Liver (tissue), 7 donors: ENCODE measurements at regions not wholly inside any gene's neighbourhood (a gene's known extent, or its start where the extent isn't known, plus 50 kb on each side); places are given as distances from the start of the nearest gene placed in this dataset.

Experiments
- DNase-seq: peaks from one replicate; pipeline ENCODE4 v3.0.0-alpha.2; 2017; ENCODE audit warnings: low spot score
- H3K27ac ChIP-seq, 2 donors: one replicate each; pipeline ENCODE4 v1.7.0; 2013; ENCODE audit warnings: inconsistent platforms in 2 of 2, low read length in 2 of 2, control low read depth in 1 of 2, low read depth in 1 of 2, mild to moderate bottlenecking in 1 of 2
- H3K27me3 ChIP-seq, 4 donors: one replicate each; pipeline versions ENCODE4 v1.6.1 to v1.7.0; 2013; ENCODE audit warnings: low read length in 3 of 4, inconsistent platforms in 1 of 4, mild to moderate bottlenecking in 1 of 4, moderate library complexity in 1 of 4; ENCODE audit not compliant: control insufficient read depth in 4 of 4, insufficient read depth in 4 of 4
- H3K36me3 ChIP-seq, 4 donors: one replicate each; pipeline versions ENCODE4 v1.6.1 to v1.7.0; 2013; ENCODE audit warnings: low read length in 3 of 4, mild to moderate bottlenecking in 3 of 4, low read depth in 1 of 4, moderate library complexity in 1 of 4; ENCODE audit not compliant: control insufficient read depth in 4 of 4, insufficient read depth in 3 of 4
- H3K4me1 ChIP-seq, 4 donors: one replicate each; pipeline versions ENCODE4 v1.6.1 to v1.7.0; 2013; ENCODE audit warnings: low read length in 3 of 4, mild to moderate bottlenecking in 3 of 4, moderate library complexity in 1 of 4; ENCODE audit not compliant: control insufficient read depth in 4 of 4, insufficient read depth in 4 of 4
- H3K4me3 ChIP-seq, 3 donors: one replicate each; pipeline versions ENCODE4 v1.6.1 to v1.7.0; 2013; ENCODE audit warnings: low read length in 3 of 3, control low read depth in 1 of 3, low read depth in 1 of 3, mild to moderate bottlenecking in 1 of 3
- H3K9ac ChIP-seq, 2 donors: one replicate each; pipeline ENCODE4 v1.7.0; 2013; ENCODE audit warnings: low read length in 2 of 2, mild to moderate bottlenecking in 2 of 2, moderate library complexity in 2 of 2, control low read depth in 1 of 2, low read depth in 1 of 2
- H3K9me3 ChIP-seq, 4 donors: one replicate each; pipeline versions ENCODE4 v1.6.1 to v1.7.0; 2013; ENCODE audit warnings: low read length in 3 of 4; ENCODE audit not compliant: control insufficient read depth in 4 of 4
- ATF3 ChIP-seq: IDR thresholded peaks from 2 replicates; pipeline ENCODE4 v1.6.1; 2016; ENCODE audit warnings: antibody characterized with exemption
- EGR1 ChIP-seq, 2 donors: IDR thresholded peaks; 2 replicates each; pipeline ENCODE4 v1.6.1; 2016 to 2018; ENCODE audit warnings: antibody characterized with exemption in 2 of 2, low read depth in 2 of 2
- FOXA1 ChIP-seq: IDR thresholded peaks from 2 replicates; pipeline ENCODE4 v1.6.1; 2016; ENCODE audit warnings: antibody characterized with exemption
- FOXA2 ChIP-seq: IDR thresholded peaks from 2 replicates; pipeline ENCODE4 v1.6.1; 2016; ENCODE audit warnings: antibody characterized with exemption
- GABPA ChIP-seq, 2 donors: IDR thresholded peaks in 1 of 2; conservative IDR thresholded peaks in 1 of 2; 2 replicates each; pipeline ENCODE4 v1.6.1; 2016; ENCODE audit warnings: antibody characterized with exemption in 2 of 2, mild to moderate bottlenecking in 1 of 2, moderate library complexity in 1 of 2
- HNF4A ChIP-seq, 2 donors: conservative IDR thresholded peaks; 2 replicates each; pipeline ENCODE4 v1.6.1; 2016; ENCODE audit warnings: antibody characterized with exemption in 2 of 2, mild to moderate bottlenecking in 2 of 2
- HNF4G ChIP-seq: IDR thresholded peaks from 2 replicates; pipeline ENCODE4 v1.6.1; 2016; ENCODE audit warnings: antibody characterized with exemption
- JUND ChIP-seq, 2 donors: IDR thresholded peaks; 2 replicates each; pipeline ENCODE4 v1.6.1; 2016; ENCODE audit warnings: antibody characterized with exemption in 2 of 2
- MAX ChIP-seq: IDR thresholded peaks from 2 replicates; pipeline ENCODE4 v1.6.1; 2016; ENCODE audit warnings: antibody characterized with exemption
- NR2F2 ChIP-seq: IDR thresholded peaks from 2 replicates; pipeline ENCODE4 v1.6.1; 2016; ENCODE audit warnings: antibody characterized with exemption
- RAD21 ChIP-seq, 2 donors: IDR thresholded peaks; 2 replicates each; pipeline ENCODE4 v1.6.1; 2016; ENCODE audit warnings: antibody characterized with exemption in 2 of 2, mild to moderate bottlenecking in 2 of 2
- REST ChIP-seq: IDR thresholded peaks from 2 replicates; pipeline ENCODE4 v1.6.1; 2016; ENCODE audit warnings: antibody characterized with exemption, mild to moderate bottlenecking
- RXRA ChIP-seq, 2 donors: IDR thresholded peaks; 2 replicates each; pipeline ENCODE4 v1.6.1; 2017 to 2018; ENCODE audit warnings: antibody characterized with exemption in 2 of 2, mild to moderate bottlenecking in 1 of 2
- SP1 ChIP-seq: IDR thresholded peaks from 2 replicates; pipeline ENCODE4 v1.6.1; 2018; ENCODE audit warnings: antibody characterized with exemption, mild to moderate bottlenecking
- TAF1 ChIP-seq: conservative IDR thresholded peaks from 2 replicates; pipeline ENCODE4 v1.6.1; 2016; ENCODE audit warnings: antibody characterized with exemption, mild to moderate bottlenecking
- YY1 ChIP-seq: IDR thresholded peaks from 2 replicates; pipeline ENCODE4 v1.6.1; 2016; ENCODE audit warnings: antibody characterized with exemption, mild to moderate bottlenecking
- ZBTB33 ChIP-seq: IDR thresholded peaks from 2 replicates; pipeline ENCODE4 v1.6.1; 2016; ENCODE audit warnings: antibody characterized with exemption
- WGBS: extraction: QIAGEN DNeasy Blood & Tissue Kit; methylation state at CpG from one replicate; pipeline ENCODE4 v1.1.7; 2013; 5-methylcytosine and 5-hydroxymethylcytosine counted together
- donor health status: healthy.
- donor health status: healthy.
- donor health status: healthy.
- donor health status: healthy.

DNA sequence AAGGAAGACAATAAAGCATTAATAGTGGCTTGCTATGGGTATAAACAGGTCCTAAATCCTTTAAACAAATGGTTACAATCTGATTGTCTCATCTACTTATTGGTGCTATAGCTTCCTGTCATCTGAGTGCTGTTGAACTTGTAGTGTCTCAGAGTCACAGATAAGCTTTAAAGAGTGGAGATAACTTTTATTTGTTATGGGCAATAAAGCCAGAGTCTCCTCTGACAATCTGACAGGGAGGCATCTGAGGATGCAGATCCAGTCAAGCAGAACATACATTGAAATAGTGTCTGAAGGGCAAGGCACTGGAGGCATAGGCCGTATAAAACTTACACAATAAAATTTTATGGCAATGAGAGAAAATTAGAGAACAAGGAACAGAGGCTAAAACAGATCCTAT, 1132.4 kb upstream of the CDH2 start:
- H3K27ac ChIP-seq, result no peak overlapping the region
- H3K36me3 ChIP-seq, result no peaks in the 10 kb centered on the region
- no peak for DNase-seq
- TF ChIP-seq HNF4G (no peak), FOXA1 (no peak), HNF4A (conservative IDR thresholded peaks at IDR 0.05) (no peak), MAX (no peak), YY1 (no peak), JUND (IDR thresholded peaks at IDR 0.05) (no peak), SP1 (no peak), GABPA (IDR thresholded peaks at IDR 0.05 in 1 of 2, conservative IDR thresholded peaks at IDR 0.05 in 1 of 2) (no peak)
- H3K4me3 ChIP-seq, result no peak overlapping the region
- H3K27me3 ChIP-seq, result no peaks in the 10 kb centered on the region
- 85% methylated on average over 1 of the region's 1 CpG for WGBS
- no peak overlapping the region for H3K9ac ChIP-seq
- H3K4me1 ChIP-seq, result no peaks in the 10 kb centered on the region
- H3K9me3 ChIP-seq, result no peaks in the 10 kb centered on the region

DNA sequence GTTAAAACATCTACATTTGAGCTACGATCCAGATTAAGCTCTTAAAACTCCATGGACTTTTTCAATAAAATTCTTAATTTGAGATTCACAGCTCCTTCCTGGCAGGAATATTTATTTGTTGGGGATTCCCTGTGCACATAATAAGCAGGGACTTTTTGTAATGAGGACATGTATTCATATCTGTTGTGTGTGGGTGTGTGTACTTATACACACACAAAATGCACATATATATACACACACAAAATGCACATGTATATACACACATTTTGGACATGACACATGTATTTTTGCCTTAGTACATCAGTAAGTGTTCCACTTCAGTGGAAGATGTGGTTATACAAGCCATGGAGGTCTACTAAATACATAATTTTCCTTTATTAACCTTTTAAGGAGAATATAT, 1131.1 kb upstream of the CDH2 start:
- WGBS, result 92% methylated on average over 1 of the region's 1 CpG
- no peak overlapping the region for H3K4me3 ChIP-seq
- no peak overlapping the region for H3K27ac ChIP-seq
- H3K4me1 ChIP-seq, result no peaks in the 10 kb centered on the region
- H3K9ac ChIP-seq, result no peak overlapping the region
- no peaks in the 10 kb centered on the region for H3K36me3 ChIP-seq
- TF ChIP-seq RXRA (IDR thresholded peaks at IDR 0.05), result no peak
- no peak for TF ChIP-seq NR2F2
- no peak for TF ChIP-seq FOXA2
- no peak for TF ChIP-seq TAF1
- no peak for TF ChIP-seq ZBTB33
- TF ChIP-seq RAD21 (IDR thresholded peaks at IDR 0.05), result no peak
- TF ChIP-seq SP1, result no peak
- no peak for TF ChIP-seq EGR1 (IDR thresholded peaks at IDR 0.05; ENCODE audit: low read depth in 2 of 2)
- no peak for TF ChIP-seq YY1
- no peak for TF ChIP-seq FOXA1
- no peak for TF ChIP-seq HNF4A (conservative IDR thresholded peaks at IDR 0.05)
- TF ChIP-seq HNF4G, result no peak
- no peak for TF ChIP-seq ATF3
- no peaks in the 10 kb centered on the region for H3K9me3 ChIP-seq
- no peak for DNase-seq
- no peaks in the 10 kb centered on the region for H3K27me3 ChIP-seq

- no peaks in the 10 kb centered on the region for H3K9me3 ChIP-seq
- no peak overlapping the region for H3K4me3 ChIP-seq
- 93% methylated on average over 2 of the region's 2 CpGs for WGBS
- TF ChIP-seq REST (no peak), ZBTB33 (no peak), RXRA (IDR thresholded peaks at IDR 0.05) (no peak), NR2F2 (no peak), EGR1 (IDR thresholded peaks at IDR 0.05; ENCODE audit: low read depth in 2 of 2) (no peak), YY1 (no peak), TAF1 (no peak), FOXA2 (no peak), HNF4G (no peak), FOXA1 (no peak), SP1 (no peak), MAX (no peak), JUND (IDR thresholded peaks at IDR 0.05) (no peak), ATF3 (no peak), HNF4A (conservative IDR thresholded peaks at IDR 0.05) (no peak), RAD21 (IDR thresholded peaks at IDR 0.05) (no peak), GABPA (IDR thresholded peaks at IDR 0.05 in 1 of 2, conservative IDR thresholded peaks at IDR 0.05 in 1 of 2) (no peak)
These were observed 1130.3 kb upstream of the CDH2 start for GRCh38 chr18:29307231-29307630.

More at GRCh38 chr18:29307231-29307630, 1130.3 kb upstream of the CDH2 start:
- no peak overlapping the region for H3K27ac ChIP-seq
- no peak overlapping the region for H3K9ac ChIP-seq
- no peak for DNase-seq
- H3K27me3 ChIP-seq, result no peaks in the 10 kb centered on the region
- H3K36me3 ChIP-seq, result no peaks in the 10 kb centered on the region
- no peaks in the 10 kb centered on the region for H3K4me1 ChIP-seq
